ENCODE measurements at regions not wholly inside any gene's neighbourhood (a gene's known extent, or its start where the extent isn't known, plus 50 kb on each side); places are given as distances from the start of the nearest gene placed in this dataset.

- TF ChIP-seq CTCF (IDR thresholded peaks at IDR 0.05; ENCODE audit: control insufficient read depth, extremely low read depth, insufficient read depth) = no peak
Measured at GRCh38 chr2:114108249-114108648, 218.4 kb downstream of the ACTR3 start.

GRCh38 chr2:114108824-114109416 lies 219.0 kb downstream of the ACTR3 start:
- TF ChIP-seq CTCF (IDR thresholded peaks at IDR 0.05; ENCODE audit: control insufficient read depth, extremely low read depth, insufficient read depth) = no peak
- no peak for DNase-seq (ENCODE audit: low read depth)
- no peak overlapping the region for H3K4me3 ChIP-seq (ENCODE audit: low read depth, low read length)

More at GRCh38 chr2:114108249-114108648, 218.4 kb downstream of the ACTR3 start:
- no peak for DNase-seq (ENCODE audit: low read depth)
- H3K4me3 ChIP-seq (ENCODE audit: low read depth, low read length) = no peak overlapping the region

GRCh38 chr2:114111329-114111728 lies 221.4 kb downstream of the ACTR3 start:
- H3K4me3 ChIP-seq (ENCODE audit: low read depth, low read length) = no peak overlapping the region
- DNase-seq (ENCODE audit: low read depth) = no peak
- TF ChIP-seq CTCF (IDR thresholded peaks at IDR 0.05; ENCODE audit: control insufficient read depth, extremely low read depth, insufficient read depth) = no peak

- TF ChIP-seq CTCF (IDR thresholded peaks at IDR 0.05; ENCODE audit: control insufficient read depth, extremely low read depth, insufficient read depth) = no peak
- no peak overlapping the region for H3K4me3 ChIP-seq (ENCODE audit: low read depth, low read length)
- DNase-seq (ENCODE audit: low read depth) = no peak
Measured at GRCh38 chr2:114113518-114113917, 223.6 kb downstream of the ACTR3 start.

- TF ChIP-seq CTCF (IDR thresholded peaks at IDR 0.05; ENCODE audit: control insufficient read depth, extremely low read depth, insufficient read depth) = no peak
- no peak for DNase-seq (ENCODE audit: low read depth)
- H3K4me3 ChIP-seq (ENCODE audit: low read depth, low read length) = no peak overlapping the region
Measured at GRCh38 chr2:114118088-114118487, 228.2 kb downstream of the ACTR3 start.

- H3K4me3 ChIP-seq (ENCODE audit: low read depth, low read length) = no peak overlapping the region
- TF ChIP-seq CTCF (IDR thresholded peaks at IDR 0.05; ENCODE audit: control insufficient read depth, extremely low read depth, insufficient read depth) = no peak
- no peak for DNase-seq (ENCODE audit: low read depth)
Measured at GRCh38 chr2:114119862-114120261, 230.0 kb downstream of the ACTR3 start.

GRCh38 chr2:114122930-114123329 lies 233.0 kb downstream of the ACTR3 start:
- no peak overlapping the region for H3K4me3 ChIP-seq (ENCODE audit: low read depth, low read length)
- TF ChIP-seq CTCF (IDR thresholded peaks at IDR 0.05; ENCODE audit: control insufficient read depth, extremely low read depth, insufficient read depth) = no peak
- DNase-seq (ENCODE audit: low read depth) = no peak

Data from LNCaP clone FGC (cell line).